ENCODE measurements at regions not wholly inside any gene's neighbourhood (a gene's known extent, or its start where the extent isn't known, plus 50 kb on each side); places are given as distances from the start of the nearest gene placed in this dataset.

DNA sequence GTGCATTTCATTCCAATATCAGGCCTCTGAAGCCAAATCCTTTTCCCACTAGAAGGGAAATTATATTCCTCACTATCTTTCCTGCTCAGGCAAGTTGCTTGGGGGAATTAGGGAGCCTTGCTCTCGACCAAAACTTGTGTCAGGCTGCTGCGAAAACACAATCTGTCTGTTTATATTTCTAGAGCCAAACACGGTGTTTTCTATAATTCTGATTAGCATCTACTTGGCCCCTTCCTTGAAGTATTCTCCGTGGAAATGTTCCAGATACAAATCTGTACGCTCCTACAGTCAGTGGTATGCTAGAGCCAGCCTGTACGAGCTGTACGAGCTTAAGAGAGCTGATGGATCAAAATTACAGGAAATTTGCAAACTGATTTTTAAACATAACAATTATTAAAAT is 299.3 kb upstream of the SALL1 start:
- TF ChIP-seq, protein P1, sequence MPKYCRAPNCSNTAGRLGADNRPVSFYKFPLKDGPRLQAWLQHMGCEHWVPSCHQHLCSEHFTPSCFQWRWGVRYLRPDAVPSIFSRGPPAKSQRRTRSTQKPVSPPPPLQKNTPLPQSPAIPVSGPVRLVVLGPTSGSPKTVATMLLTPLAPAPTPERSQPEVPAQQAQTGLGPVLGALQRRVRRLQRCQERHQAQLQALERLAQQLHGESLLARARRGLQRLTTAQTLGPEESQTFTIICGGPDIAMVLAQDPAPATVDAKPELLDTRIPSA (CRISPR knock-in tag; IDR thresholded peaks at IDR 0.05; ENCODE audit: borderline replicate concordance), result no peak
- TF ChIP-seq, protein P2, sequence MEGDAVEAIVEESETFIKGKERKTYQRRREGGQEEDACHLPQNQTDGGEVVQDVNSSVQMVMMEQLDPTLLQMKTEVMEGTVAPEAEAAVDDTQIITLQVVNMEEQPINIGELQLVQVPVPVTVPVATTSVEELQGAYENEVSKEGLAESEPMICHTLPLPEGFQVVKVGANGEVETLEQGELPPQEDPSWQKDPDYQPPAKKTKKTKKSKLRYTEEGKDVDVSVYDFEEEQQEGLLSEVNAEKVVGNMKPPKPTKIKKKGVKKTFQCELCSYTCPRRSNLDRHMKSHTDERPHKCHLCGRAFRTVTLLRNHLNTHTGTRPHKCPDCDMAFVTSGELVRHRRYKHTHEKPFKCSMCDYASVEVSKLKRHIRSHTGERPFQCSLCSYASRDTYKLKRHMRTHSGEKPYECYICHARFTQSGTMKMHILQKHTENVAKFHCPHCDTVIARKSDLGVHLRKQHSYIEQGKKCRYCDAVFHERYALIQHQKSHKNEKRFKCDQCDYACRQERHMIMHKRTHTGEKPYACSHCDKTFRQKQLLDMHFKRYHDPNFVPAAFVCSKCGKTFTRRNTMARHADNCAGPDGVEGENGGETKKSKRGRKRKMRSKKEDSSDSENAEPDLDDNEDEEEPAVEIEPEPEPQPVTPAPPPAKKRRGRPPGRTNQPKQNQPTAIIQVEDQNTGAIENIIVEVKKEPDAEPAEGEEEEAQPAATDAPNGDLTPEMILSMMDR (CRISPR knock-in tag; IDR thresholded peaks at IDR 0.05), result no peak
- TF ChIP-seq, protein P3, sequence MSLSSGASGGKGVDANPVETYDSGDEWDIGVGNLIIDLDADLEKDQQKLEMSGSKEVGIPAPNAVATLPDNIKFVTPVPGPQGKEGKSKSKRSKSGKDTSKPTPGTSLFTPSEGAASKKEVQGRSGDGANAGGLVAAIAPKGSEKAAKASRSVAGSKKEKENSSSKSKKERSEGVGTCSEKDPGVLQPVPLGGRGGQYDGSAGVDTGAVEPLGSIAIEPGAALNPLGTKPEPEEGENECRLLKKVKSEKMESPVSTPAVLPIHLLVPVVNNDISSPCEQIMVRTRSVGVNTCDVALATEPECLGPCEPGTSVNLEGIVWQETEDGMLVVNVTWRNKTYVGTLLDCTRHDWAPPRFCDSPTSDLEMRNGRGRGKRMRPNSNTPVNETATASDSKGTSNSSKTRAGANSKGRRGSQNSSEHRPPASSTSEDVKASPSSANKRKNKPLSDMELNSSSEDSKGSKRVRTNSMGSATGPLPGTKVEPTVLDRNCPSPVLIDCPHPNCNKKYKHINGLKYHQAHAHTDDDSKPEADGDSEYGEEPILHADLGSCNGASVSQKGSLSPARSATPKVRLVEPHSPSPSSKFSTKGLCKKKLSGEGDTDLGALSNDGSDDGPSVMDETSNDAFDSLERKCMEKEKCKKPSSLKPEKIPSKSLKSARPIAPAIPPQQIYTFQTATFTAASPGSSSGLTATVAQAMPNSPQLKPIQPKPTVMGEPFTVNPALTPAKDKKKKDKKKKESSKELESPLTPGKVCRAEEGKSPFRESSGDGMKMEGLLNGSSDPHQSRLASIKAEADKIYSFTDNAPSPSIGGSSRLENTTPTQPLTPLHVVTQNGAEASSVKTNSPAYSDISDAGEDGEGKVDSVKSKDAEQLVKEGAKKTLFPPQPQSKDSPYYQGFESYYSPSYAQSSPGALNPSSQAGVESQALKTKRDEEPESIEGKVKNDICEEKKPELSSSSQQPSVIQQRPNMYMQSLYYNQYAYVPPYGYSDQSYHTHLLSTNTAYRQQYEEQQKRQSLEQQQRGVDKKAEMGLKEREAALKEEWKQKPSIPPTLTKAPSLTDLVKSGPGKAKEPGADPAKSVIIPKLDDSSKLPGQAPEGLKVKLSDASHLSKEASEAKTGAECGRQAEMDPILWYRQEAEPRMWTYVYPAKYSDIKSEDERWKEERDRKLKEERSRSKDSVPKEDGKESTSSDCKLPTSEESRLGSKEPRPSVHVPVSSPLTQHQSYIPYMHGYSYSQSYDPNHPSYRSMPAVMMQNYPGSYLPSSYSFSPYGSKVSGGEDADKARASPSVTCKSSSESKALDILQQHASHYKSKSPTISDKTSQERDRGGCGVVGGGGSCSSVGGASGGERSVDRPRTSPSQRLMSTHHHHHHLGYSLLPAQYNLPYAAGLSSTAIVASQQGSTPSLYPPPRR (CRISPR knock-in tag; IDR thresholded peaks at IDR 0.05; ENCODE audit: borderline replicate concordance), result no peak
- TF ChIP-seq ZNF772 (CRISPR knock-in tag; IDR thresholded peaks at IDR 0.05), result no peak
- TF ChIP-seq ZNF207 (IDR thresholded peaks at IDR 0.05; ENCODE audit: borderline replicate concordance), result no peak
- TF ChIP-seq HDAC6 (IDR thresholded peaks at IDR 0.05; ENCODE audit: low read depth, low read length), result no peak
- TF ChIP-seq ZNF263 (CRISPR knock-in tag; IDR thresholded peaks at IDR 0.05), result no peak
- TF ChIP-seq CREM (IDR thresholded peaks at IDR 0.05), result no peak
- no peak for TF ChIP-seq CREM (CRISPR knock-in tag; IDR thresholded peaks at IDR 0.05)
- TF ChIP-seq CHD2 (IDR thresholded peaks at IDR 0.05; ENCODE audit: low read depth, low read length), result no peak
- TF ChIP-seq, protein P4, sequence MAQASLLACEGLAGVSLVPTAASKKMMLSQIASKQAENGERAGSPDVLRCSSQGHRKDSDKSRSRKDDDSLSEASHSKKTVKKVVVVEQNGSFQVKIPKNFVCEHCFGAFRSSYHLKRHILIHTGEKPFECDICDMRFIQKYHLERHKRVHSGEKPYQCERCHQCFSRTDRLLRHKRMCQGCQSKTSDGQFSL (CRISPR knock-in tag; IDR thresholded peaks at IDR 0.05), result no peak
- TF ChIP-seq, protein P5, sequence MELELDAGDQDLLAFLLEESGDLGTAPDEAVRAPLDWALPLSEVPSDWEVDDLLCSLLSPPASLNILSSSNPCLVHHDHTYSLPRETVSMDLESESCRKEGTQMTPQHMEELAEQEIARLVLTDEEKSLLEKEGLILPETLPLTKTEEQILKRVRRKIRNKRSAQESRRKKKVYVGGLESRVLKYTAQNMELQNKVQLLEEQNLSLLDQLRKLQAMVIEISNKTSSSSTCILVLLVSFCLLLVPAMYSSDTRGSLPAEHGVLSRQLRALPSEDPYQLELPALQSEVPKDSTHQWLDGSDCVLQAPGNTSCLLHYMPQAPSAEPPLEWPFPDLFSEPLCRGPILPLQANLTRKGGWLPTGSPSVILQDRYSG (CRISPR knock-in tag; IDR thresholded peaks at IDR 0.05), result no peak
- TF ChIP-seq TCF12 (IDR thresholded peaks at IDR 0.05), result no peak
- no peak for TF ChIP-seq TCF12 (CRISPR knock-in tag; IDR thresholded peaks at IDR 0.05)
- TF ChIP-seq, protein P6, sequence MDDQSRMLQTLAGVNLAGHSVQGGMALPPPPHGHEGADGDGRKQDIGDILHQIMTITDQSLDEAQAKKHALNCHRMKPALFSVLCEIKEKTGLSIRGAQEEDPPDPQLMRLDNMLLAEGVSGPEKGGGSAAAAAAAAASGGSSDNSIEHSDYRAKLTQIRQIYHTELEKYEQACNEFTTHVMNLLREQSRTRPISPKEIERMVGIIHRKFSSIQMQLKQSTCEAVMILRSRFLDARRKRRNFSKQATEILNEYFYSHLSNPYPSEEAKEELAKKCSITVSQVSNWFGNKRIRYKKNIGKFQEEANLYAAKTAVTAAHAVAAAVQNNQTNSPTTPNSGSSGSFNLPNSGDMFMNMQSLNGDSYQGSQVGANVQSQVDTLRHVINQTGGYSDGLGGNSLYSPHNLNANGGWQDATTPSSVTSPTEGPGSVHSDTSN (CRISPR knock-in tag; IDR thresholded peaks at IDR 0.05; ENCODE audit: borderline replicate concordance), result no peak
